Astrocyte (in vitro differentiated cells and primary cell): ENCODE measurements at regions not wholly inside any gene's neighbourhood (a gene's known extent, or its start where the extent isn't known, plus 50 kb on each side); places are given as distances from the start of the nearest gene placed in this dataset.

ENCODE experiments used
- CTCF ChIP-seq: IDR thresholded peaks from 2 replicates; pipeline ENCODE4 v1.5.1; 2011; ENCODE audit warnings: low read depth, mild to moderate bottlenecking, inconsistent platforms, low read length, moderate library complexity; ENCODE audit not compliant: insufficient read depth
- EZH2 ChIP-seq: IDR thresholded peaks from 2 replicates; pipeline ENCODE4 v1.6.1; 2012; ENCODE audit warnings: mild to moderate bottlenecking, low read length, inconsistent platforms; ENCODE audit not compliant: insufficient read depth

GRCh38 chr3:22450786-22451400, 699.9 kb upstream of the ZNF385D start:
- TF ChIP-seq CTCF (no peak), EZH2 (no peak)
